GM13976 (cell line): ENCODE measurements at regions not wholly inside any gene's neighbourhood (a gene's known extent, or its start where the extent isn't known, plus 50 kb on each side); places are given as distances from the start of the nearest gene placed in this dataset.

ENCODE experiments used
- DNase-seq: peaks from one replicate; pipeline ENCODE4 v3.0.0; 2012; ENCODE audit warnings: low spot score
- in situ Hi-C: fragments of 300-500 bp; cut with MboI; formaldehyde crosslinking; loops from one replicate; pipeline ENCODE4 v1.12.0; 2022; ENCODE audit warnings: low sequenced_read_pairs, mixed read lengths, inconsistent platforms; ENCODE audit not compliant: unreplicated experiment
- TF ChIP-seq, protein P1 (sequence below): IDR thresholded peaks from 2 replicates; pipeline ENCODE4 v1.5.1; 2012; ENCODE audit warnings: borderline replicate concordance, mild to moderate bottlenecking; ENCODE audit not compliant: insufficient read depth; ENCODE audit errors: extremely low read depth, missing control alignments, control extremely low read depth

DNA sequence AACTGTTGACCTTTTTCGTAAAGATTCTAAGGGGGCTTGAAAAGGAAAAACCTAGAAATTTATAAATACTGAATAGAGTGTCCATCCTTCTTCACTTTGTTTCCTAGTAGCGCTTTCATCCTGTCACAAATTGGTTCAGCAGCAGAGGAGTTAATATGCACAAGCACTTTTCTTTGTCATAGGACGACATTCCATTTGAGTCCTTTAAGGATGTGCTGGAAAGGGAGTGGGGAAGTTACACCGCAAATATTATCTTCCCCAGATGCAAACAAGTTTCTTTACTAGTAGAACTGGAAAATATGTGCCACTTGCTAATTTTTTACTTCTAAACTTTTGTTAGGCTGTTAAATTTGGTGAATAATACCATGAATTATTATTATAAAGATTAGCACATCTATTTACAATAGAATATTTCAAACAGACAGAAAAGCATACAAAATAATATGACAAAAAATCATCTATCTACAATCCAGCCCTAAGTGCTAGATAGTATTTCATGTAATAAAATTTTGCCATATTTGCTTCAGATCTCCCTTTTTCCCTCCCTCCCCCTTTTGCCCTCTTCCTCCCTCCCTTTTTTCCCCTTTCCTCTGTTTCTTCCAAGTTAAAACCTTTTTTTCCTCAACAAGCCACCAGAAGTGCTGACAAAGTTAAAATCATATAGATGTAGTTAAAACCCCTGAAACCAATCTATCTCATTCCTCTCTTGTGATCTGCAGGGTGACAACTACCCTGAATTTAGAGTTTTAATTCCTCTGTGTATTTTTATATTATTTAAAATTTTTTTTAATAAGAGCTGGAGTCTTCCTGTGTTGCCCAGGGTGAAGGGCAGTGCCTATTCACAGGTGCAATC is 50.5 kb upstream of the MAP4K3 start:
- no peak for DNase-seq
- TF ChIP-seq, protein P1, sequence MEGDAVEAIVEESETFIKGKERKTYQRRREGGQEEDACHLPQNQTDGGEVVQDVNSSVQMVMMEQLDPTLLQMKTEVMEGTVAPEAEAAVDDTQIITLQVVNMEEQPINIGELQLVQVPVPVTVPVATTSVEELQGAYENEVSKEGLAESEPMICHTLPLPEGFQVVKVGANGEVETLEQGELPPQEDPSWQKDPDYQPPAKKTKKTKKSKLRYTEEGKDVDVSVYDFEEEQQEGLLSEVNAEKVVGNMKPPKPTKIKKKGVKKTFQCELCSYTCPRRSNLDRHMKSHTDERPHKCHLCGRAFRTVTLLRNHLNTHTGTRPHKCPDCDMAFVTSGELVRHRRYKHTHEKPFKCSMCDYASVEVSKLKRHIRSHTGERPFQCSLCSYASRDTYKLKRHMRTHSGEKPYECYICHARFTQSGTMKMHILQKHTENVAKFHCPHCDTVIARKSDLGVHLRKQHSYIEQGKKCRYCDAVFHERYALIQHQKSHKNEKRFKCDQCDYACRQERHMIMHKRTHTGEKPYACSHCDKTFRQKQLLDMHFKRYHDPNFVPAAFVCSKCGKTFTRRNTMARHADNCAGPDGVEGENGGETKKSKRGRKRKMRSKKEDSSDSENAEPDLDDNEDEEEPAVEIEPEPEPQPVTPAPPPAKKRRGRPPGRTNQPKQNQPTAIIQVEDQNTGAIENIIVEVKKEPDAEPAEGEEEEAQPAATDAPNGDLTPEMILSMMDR: no peak
- in situ Hi-C loops: no loop called here

DNA sequence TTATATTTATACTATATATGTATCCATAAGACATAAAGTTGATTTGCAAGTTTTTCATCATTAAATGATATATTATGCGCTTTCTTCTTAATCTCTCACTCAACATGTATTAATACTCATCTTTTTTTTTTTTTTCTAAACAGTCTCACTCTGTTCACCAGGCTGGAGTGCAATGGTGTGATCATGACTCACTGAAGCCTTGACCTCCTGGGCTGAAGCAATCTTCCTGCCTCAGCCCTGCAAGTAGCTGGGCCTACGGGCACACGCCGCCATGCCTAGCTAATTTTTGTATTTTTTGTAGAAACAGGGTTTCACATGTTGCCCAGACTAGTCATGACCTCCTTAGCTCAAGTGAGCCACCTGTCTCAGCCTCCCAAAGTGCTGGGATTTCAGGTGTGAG is 51.4 kb upstream of the MAP4K3 start:
- in situ Hi-C loops: no loop called here

DNA sequence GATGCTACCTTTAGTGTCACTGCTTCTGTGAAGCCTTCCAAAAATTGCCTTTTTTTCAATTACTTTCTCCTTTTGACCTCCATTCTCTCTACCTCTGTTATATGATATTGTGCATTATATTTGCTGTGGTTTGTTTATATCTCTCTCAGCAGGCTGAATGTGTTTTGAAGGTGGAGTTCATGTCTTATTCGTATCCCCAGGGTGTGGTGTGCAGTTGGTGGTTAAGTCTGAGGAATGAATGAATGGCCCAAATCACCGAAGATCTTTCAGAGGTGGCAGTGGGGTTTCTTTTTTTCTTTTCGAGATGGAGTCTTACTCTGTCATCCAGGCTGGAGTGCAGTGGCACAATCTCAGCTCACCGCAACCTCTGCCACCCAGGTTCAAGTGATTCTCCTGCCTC is 53.5 kb upstream of the MAP4K3 start:
- in situ Hi-C loops: no loop called here
- DNase-seq: no peak
- TF ChIP-seq, protein P1: no peak

More for the DNA sequence above, 51.4 kb upstream of the MAP4K3 start:
- DNase-seq: no peak
- TF ChIP-seq, protein P1: no peak

DNA sequence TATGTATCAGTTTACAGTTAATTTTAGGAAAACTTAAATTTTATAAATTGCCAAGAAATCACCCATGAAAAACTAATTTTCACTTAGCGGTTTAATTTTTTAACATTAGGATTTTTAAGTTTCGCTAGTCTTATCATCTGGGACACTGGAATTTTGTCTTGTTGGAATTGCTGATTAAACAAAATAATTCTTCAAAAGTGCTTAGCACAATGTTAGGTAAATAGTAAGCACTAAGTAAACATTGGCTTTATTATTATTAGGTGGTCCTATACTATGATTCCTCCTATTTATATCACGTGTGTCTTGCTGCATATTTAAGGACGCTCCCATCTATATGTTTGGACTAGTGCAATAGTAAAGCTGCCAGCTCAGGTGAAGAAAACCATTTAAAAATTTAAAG is 54.6 kb upstream of the MAP4K3 start:
- in situ Hi-C loops: no loop called here
- TF ChIP-seq, protein P1: no peak
- no peak for DNase-seq

DNA sequence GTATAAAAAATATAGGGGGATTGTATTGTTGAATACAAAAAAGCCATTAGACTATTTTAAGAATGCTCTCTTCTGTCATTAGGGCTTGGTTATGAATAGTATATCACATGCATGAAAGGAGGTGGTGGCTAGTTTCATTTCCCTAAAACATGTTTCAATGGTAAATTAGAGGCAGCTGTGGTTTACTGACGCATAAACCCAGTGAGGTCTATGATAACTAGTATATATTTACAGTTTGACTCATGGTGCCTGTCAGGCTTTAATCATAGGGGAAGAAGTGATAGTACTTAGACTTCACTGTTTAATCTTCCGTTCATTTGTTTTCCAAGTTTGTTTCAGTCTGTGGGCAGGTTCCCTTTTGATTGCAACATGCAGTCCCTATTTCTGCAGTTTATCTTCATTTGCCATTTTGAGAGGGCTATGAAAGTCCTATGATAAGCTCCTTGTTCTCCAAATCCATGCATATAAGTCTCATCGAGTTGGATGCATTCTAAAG is 55.1 kb upstream of the MAP4K3 start:
- in situ Hi-C loops: no loop called here
- peak; percentile 82 for DNase-seq
- TF ChIP-seq, protein P1: no peak

DNA sequence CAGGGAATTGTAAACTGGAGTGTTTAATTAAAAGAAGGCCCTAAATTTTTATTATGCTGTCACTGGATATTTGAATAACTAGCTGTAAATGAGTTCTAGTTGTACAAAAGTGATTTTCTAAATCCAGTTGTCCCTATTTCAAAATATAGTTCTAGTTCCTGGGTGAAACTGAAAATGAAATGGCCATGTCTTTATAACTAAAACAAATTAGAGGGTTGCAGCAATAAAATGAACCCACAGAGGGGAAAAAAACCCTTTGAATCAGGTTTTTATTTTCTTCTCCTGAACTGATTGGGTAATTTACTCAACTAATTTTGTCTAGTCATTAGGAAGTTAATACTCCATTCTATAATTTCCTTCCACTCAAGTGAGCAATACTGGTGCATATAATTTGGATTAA is 55.6 kb upstream of the MAP4K3 start:
- TF ChIP-seq, protein P1: no peak
- DNase-seq: no peak
- in situ Hi-C loops: no loop called here
